ENCODE measurements at regions not wholly inside any gene's neighbourhood (a gene's known extent, or its start where the extent isn't known, plus 50 kb on each side); places are given as distances from the start of the nearest gene placed in this dataset.

DNA sequence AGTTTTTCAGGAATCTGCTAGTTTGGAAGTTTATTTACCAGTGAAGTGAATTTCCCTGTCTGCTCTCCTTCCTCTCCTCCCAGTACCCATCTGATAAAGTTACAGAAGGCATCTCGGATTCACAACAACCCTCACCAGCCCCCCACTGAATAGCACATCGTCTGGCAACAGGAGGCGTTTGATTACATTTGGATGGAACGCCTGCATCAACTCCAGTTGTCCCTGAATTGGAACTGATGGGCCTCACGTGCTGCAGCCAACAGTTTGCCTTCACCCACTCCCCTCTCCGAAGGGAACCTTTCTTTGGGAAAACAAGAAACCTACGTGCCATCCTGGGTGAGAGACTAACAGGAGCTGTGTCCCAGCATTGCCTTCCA, 59.5 kb upstream of the BCL6 start:
- Histone ChIP-seq H2BK120ac (ENCODE audit: low read depth, low read length) (no peak overlapping the region), H2BK5ac (ENCODE audit: low read depth, low read length, poor library complexity, severe bottlenecking) (no peak overlapping the region), H4K91ac (ENCODE audit: insufficient read depth, low read depth, low read length) (no peak overlapping the region), H2AK9ac (replicated peaks; ENCODE audit: low read depth, low read length, poor library complexity) (no peak overlapping the region), H2BK20ac (ENCODE audit: low read depth, low read length) (no peak overlapping the region), H2BK15ac (ENCODE audit: low read depth, low read length) (no peak overlapping the region), H3K14ac (replicated peaks; ENCODE audit: low read depth, low read length) (no peak overlapping the region), H3K4me1 (ENCODE audit: control insufficient read depth, insufficient read depth, low read length) (peaks cover under 1% of the 10 kb centered on the region; the same call in 1 of the 2 replicates), H3K9me3 (ENCODE audit: control insufficient read depth, insufficient read depth, low read length) (peaks cover 4% of the 10 kb centered on the region; the same call in 1 of the 2 replicates), H3K27ac (ENCODE audit: insufficient read depth, low read length) (no peak overlapping the region), H2AFZ (replicated peaks; ENCODE audit: low read length, poor library complexity) (no peak overlapping the region), H3K4ac (ENCODE audit: low read depth, low read length) (no peak overlapping the region), H3K27me3 (ENCODE audit: control insufficient read depth, insufficient read depth, low read length) (peaks cover 19% of the 10 kb centered on the region), H3K4me2 (ENCODE audit: low read depth, low read length) (no peak overlapping the region), H3K23ac (ENCODE audit: low read depth, low read length) (no peak overlapping the region), H4K8ac (ENCODE audit: low read depth in 2 of 2, low read length in 2 of 2) (no peak overlapping the region), H3K9ac (ENCODE audit: low read depth, low read length) (no peak overlapping the region), H3K9me1 (ENCODE audit: insufficient read depth, low read length) (no peaks in the 10 kb centered on the region), H4K5ac (ENCODE audit: low read depth, low read length) (no peak overlapping the region), H3K4me3 (ENCODE audit: insufficient read depth, low read depth, low read length) (no peak overlapping the region), H3K79me1 (ENCODE audit: low read depth in 1 of 2, low read length in 2 of 2) (no peaks in the 10 kb centered on the region), H3K56ac (ENCODE audit: extremely low read depth, insufficient read depth, low read length) (no peak overlapping the region), H3K18ac (ENCODE audit: low read depth, low read length) (no peak overlapping the region), H2AK5ac (ENCODE audit: low read depth, low read length) (no peak overlapping the region), H4K20me1 (ENCODE audit: insufficient read depth, low read length) (no peaks in the 10 kb centered on the region), H3K36me3 (ENCODE audit: control insufficient read depth, insufficient read depth, low read length) (no peaks in the 10 kb centered on the region)
- no TSS peak for BruUV-seq (replicated peaks)
- intact Hi-C loops (cut with micrococcal nuclease), result no loop called here
- ChIA-PET CTCF (no interaction called here), POLR2A (ENCODE audit: unreplicated experiment) (no interaction called here)
- TF ChIP-seq RAD21 (IDR thresholded peaks at IDR 0.05; ENCODE audit: low read length), result no peak
- TF ChIP-seq, protein P1, sequence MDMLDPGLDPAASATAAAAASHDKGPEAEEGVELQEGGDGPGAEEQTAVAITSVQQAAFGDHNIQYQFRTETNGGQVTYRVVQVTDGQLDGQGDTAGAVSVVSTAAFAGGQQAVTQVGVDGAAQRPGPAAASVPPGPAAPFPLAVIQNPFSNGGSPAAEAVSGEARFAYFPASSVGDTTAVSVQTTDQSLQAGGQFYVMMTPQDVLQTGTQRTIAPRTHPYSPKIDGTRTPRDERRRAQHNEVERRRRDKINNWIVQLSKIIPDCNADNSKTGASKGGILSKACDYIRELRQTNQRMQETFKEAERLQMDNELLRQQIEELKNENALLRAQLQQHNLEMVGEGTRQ (IDR thresholded peaks at IDR 0.05; ENCODE audit: low read depth, low read length), result no peak
- TF ChIP-seq MAZ (IDR thresholded peaks at IDR 0.05; ENCODE audit: borderline replicate concordance, low read depth, low read length), result no peak
- TF ChIP-seq CEBPB (IDR thresholded peaks at IDR 0.05; ENCODE audit: low read depth, low read length), result no peak
- no peak for TF ChIP-seq BHLHE40 (IDR thresholded peaks at IDR 0.05; ENCODE audit: low read depth, low read length)
- no peak for TF ChIP-seq FOS (IDR thresholded peaks at IDR 0.05; ENCODE audit: low read depth, low read length)
- no peak for TF ChIP-seq RCOR1 (IDR thresholded peaks at IDR 0.05; ENCODE audit: insufficient replicate concordance, low read length)
- ATAC-seq (ENCODE audit: low read depth) (no peak), DNase-seq (no peak)
- in situ Hi-C loops (cut with MboI; ENCODE audit: low sequenced_read_pairs), result no loop called here
- dilution Hi-C loops (cut with HindIII; ENCODE audit: low sequenced_read_pairs, unreplicated experiment), result no loop called here
- 60% methylated on average over 1 of the region's 7 CpGs; no CpG with 5 or more reads in 1 of the 2 experiments for WGBS, 2 experiments (ENCODE audit: extremely low coverage in 2 of 2, insufficient read length in 1 of 2)

Measured in IMR-90 (cell line).